ENCODE measurements at regions not wholly inside any gene's neighbourhood (a gene's known extent, or its start where the extent isn't known, plus 50 kb on each side); places are given as distances from the start of the nearest gene placed in this dataset.

- DNase-seq = no peak
These were observed 321.2 kb upstream of the FAR2 start for GRCh38 chr12:28827861-28828260.

GRCh38 chr12:28828318-28828717 lies 320.8 kb upstream of the FAR2 start:
- DNase-seq = no peak

GRCh38 chr12:28830491-28830890 lies 318.6 kb upstream of the FAR2 start:
- DNase-seq = no peak

- no peak for DNase-seq
These were observed 304.4 kb upstream of the FAR2 start for GRCh38 chr12:28844718-28845117.

- peak; percentile 44 for DNase-seq
These were observed 297.3 kb upstream of the FAR2 start for GRCh38 chr12:28851781-28852180.

- no peak for DNase-seq
These were observed 293.2 kb upstream of the FAR2 start for GRCh38 chr12:28855761-28856310.

- no peak for DNase-seq
These were observed 291.7 kb upstream of the FAR2 start for GRCh38 chr12:28857369-28857768.

- DNase-seq = no peak
These were observed 289.5 kb upstream of the FAR2 start for GRCh38 chr12:28859551-28859950.

GRCh38 chr12:28865776-28866175 lies 283.3 kb upstream of the FAR2 start:
- no peak for DNase-seq

- DNase-seq = no peak
These were observed 282.8 kb upstream of the FAR2 start for GRCh38 chr12:28866296-28866695.

GRCh38 chr12:28866715-28867503 lies 282.2 kb upstream of the FAR2 start:
- DNase-seq = no peak

GRCh38 chr12:28868414-28868813 lies 280.7 kb upstream of the FAR2 start:
- DNase-seq = no peak

GRCh38 chr12:28869197-28869596 lies 279.9 kb upstream of the FAR2 start:
- no peak for DNase-seq

- DNase-seq = no peak
These were observed 278.1 kb upstream of the FAR2 start for GRCh38 chr12:28870839-28871440.

- peak; percentile 44 for DNase-seq
These were observed 276.3 kb upstream of the FAR2 start for GRCh38 chr12:28872654-28873268.

- DNase-seq = no peak
These were observed 274.3 kb upstream of the FAR2 start for GRCh38 chr12:28874758-28875157.

- no peak for DNase-seq
These were observed 272.8 kb upstream of the FAR2 start for GRCh38 chr12:28876196-28876798.

- no peak for DNase-seq
These were observed 271.2 kb upstream of the FAR2 start for GRCh38 chr12:28877854-28878253.

- no peak for DNase-seq
These were observed 270.4 kb upstream of the FAR2 start for GRCh38 chr12:28878629-28879028.

- no peak for DNase-seq
These were observed 269.7 kb upstream of the FAR2 start for GRCh38 chr12:28879379-28879778.

GRCh38 chr12:28882444-28882843 lies 266.6 kb upstream of the FAR2 start:
- DNase-seq = no peak

- no peak for DNase-seq
These were observed 265.6 kb upstream of the FAR2 start for GRCh38 chr12:28883406-28883997.
